Smooth muscle cell of the brain vasculature (primary cell): ENCODE measurements at regions not wholly inside any gene's neighbourhood (a gene's known extent, or its start where the extent isn't known, plus 50 kb on each side); places are given as distances from the start of the nearest gene placed in this dataset.

Experiments
- DNase-seq: peaks from one replicate; pipeline ENCODE4 v3.0.0-alpha.2; 2012; ENCODE audit warnings: low read depth, low spot score

GRCh38 chr2:56102098-56102497, 81.7 kb upstream of the CCDC85A start:
- DNase-seq = no peak

GRCh38 chr2:56102866-56103265, 80.9 kb upstream of the CCDC85A start:
- DNase-seq = no peak

GRCh38 chr2:56104962-56105361, 78.8 kb upstream of the CCDC85A start:
- no peak for DNase-seq

- no peak for DNase-seq
Observed at GRCh38 chr2:56107502-56108220, 76.1 kb upstream of the CCDC85A start.

- DNase-seq = no peak
Observed at GRCh38 chr2:56108806-56109205, 75.0 kb upstream of the CCDC85A start.

DNA sequence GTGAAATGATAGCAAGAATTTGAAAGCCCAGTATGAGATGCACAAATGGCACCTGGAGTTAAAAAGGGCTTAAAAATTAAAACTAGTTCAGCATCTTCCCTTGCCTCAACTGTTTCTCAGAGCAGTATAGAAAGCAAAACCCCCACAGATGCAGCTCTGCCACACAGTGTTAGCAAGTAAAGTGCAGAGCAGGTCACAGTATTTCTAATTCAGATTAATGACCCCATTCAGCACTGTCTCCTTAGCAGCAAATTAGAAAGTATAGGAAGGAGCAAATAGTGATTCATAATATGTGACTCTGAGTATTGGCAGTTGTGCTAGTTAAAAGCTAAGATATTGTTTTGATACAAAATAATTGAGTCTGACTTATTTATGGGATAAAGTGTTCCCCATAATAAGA, 73.8 kb upstream of the CCDC85A start:
- no peak for DNase-seq

GRCh38 chr2:56113382-56113975, 70.3 kb upstream of the CCDC85A start:
- DNase-seq = no peak

DNA sequence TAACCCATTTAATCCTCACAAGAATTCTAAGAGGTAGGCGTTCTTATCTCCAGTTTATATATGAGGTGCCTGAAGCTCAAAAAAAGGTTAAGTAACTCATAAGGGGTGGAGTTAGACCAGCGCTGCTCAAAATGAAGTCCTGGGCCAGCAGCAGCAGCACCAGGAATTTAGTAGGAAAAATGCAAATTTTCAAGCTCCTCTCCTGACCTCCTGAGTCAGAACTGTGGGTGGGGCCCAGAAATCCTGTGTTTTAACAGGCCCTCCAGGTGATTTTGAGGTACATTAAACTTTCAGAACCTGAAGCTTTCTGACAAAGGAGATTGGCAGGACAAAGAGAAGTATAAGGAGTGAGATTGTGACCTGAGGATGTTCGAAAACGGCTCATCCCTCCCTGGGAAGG, 66.0 kb upstream of the CCDC85A start:
- DNase-seq = no peak

DNA sequence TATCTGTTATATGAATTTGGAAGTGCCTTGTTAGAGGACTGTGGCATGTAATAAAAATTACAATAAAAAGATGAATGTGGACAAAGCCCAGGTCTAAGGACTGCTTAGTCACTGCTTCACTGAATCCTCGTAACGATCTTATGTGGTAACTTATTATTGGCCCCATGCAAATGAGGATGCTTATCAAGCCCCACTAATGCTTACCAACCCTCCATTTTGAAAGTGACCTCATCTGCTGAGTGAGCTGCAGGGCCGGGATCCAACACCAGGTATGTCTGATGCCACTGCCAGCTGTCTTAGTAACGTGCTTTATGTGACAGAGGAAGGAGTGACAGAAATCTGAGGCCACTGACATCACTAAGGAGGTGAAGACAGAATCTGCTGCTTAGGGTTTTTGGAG, 65.3 kb upstream of the CCDC85A start:
- DNase-seq = no peak

DNA sequence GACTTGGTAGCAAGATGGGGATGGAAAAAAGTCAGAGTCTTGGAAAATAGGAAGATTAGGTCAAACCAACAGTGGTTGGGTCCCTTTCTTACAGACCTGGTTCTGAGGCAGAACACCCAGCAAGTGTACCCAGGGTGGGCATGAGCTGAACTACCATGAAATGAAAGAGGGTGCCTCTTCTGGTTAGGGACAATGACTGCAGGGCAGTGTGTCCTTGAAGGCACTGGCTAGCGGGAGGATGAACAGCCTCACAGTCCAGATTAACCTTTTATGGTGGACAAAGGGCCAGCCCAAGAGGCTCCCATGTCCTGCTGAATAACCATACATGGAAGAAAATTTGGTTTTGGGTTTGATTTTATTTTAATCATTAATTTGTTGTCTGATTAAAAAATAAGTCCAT, 61.8 kb upstream of the CCDC85A start:
- no peak for DNase-seq

DNA sequence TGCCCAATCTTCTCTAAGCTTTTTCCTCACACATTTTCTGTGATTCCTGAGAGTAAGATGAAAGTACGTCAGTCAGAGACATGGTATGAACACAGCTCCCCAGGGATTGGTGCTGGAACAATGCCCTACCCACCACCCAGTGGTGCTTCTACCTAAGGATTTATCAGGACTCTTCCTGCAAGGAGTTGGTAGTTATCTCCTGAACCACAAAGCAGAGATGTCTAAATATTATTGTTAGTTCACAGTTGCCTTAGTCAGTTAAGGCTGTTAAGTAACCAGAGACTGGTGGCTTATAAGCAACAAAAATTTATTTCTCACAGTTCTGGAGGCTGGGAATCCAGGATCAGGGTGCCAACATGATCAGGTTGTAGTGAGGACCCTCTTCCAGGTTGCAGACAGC, 60.3 kb upstream of the CCDC85A start:
- DNase-seq = no peak

- no peak for DNase-seq
Observed at GRCh38 chr2:56127010-56127409, 56.8 kb upstream of the CCDC85A start.

DNA sequence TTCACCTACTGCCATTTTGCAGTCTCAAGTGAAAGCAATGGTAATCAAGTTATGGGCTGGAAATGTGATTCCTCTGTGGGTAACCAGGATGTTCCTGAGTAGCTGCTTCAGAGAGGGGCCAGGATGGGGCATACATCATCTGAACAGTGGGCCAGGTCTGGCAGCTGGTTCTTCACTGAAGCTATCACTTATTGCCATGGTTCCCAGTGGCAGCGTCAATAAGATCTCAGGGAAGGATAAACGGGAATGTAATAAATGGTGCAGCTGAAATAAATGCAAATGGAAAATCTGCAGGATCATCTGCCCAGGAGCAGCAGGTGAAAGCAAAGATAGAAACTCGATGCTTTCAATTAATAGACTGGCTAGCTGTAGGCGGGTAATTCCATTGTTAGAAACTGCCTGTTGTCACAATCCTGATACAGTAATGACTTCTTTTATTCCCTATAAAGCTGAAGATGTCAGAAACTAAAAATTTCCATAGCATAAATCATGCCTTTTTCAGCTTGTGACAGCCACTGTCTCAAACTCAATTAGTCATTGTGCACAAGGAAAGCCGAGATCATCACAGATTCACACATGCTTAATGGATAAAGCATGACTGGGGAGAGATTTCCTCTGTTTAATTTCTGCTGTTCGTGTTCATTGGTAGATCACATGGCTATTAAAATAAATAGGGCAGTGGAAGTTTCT, 56.2 kb upstream of the CCDC85A start:
- DNase-seq = no peak

DNA sequence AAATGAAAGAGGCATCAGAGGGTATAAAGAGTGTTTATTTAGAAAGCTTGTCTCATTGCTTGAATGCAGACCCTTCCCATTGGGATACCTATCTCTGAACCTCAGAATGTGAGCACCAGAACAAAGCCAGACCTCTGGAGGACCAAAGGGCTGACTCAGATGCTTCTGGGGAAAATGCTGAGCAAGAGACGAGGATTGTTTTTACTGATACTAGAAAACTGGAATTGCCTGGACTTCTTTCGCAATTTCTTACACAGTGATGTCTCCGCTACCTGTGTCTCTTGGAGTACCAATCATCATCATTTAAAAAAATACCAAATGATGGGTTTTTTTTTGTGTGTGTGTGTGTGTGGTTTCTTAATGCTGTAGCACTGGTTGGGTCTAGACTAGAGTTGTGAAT, 55.6 kb upstream of the CCDC85A start:
- DNase-seq = no peak

GRCh38 chr2:56130463-56131070, 53.2 kb upstream of the CCDC85A start:
- DNase-seq = no peak

- DNase-seq = no peak
Observed at GRCh38 chr2:56132138-56132537, 51.7 kb upstream of the CCDC85A start.

- no peak for DNase-seq
Observed at GRCh38 chr2:56133441-56133840, 50.3 kb upstream of the CCDC85A start.

- DNase-seq = no peak
Observed at GRCh38 chr2:56133931-56134629, 49.7 kb upstream of the CCDC85A start.
